ENCODE measurements at regions not wholly inside any gene's neighbourhood (a gene's known extent, or its start where the extent isn't known, plus 50 kb on each side); places are given as distances from the start of the nearest gene placed in this dataset.

DNA sequence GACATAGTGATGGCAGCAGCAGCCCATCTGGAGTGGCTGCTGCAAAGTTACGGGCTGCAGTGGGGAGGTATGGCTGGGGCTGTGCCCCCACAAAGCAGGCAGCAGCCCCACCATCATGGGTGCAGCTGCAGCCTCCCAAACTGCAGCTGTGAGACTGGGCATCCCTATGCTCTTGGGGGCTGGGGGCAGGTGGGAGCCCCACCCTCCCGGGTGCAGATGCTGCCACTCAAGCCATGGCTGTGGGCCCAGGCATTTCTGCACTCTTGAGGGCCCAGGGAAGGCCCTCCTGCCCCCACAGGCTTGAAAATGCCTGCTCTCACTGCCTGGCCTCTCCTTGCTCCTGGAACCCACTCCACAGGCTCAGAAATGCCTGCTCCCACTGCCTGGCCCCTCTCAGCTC lies 389.4 kb downstream of the TEX13C start:
- TF ChIP-seq, protein P1, sequence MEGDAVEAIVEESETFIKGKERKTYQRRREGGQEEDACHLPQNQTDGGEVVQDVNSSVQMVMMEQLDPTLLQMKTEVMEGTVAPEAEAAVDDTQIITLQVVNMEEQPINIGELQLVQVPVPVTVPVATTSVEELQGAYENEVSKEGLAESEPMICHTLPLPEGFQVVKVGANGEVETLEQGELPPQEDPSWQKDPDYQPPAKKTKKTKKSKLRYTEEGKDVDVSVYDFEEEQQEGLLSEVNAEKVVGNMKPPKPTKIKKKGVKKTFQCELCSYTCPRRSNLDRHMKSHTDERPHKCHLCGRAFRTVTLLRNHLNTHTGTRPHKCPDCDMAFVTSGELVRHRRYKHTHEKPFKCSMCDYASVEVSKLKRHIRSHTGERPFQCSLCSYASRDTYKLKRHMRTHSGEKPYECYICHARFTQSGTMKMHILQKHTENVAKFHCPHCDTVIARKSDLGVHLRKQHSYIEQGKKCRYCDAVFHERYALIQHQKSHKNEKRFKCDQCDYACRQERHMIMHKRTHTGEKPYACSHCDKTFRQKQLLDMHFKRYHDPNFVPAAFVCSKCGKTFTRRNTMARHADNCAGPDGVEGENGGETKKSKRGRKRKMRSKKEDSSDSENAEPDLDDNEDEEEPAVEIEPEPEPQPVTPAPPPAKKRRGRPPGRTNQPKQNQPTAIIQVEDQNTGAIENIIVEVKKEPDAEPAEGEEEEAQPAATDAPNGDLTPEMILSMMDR (conservative IDR thresholded peaks at IDR 0.05), result no peak
- no peak for TF ChIP-seq ZFX (IDR thresholded peaks at IDR 0.05)

Data from C4-2B (cell line).